ENCODE measurements at regions not wholly inside any gene's neighbourhood (a gene's known extent, or its start where the extent isn't known, plus 50 kb on each side); places are given as distances from the start of the nearest gene placed in this dataset.

DNA sequence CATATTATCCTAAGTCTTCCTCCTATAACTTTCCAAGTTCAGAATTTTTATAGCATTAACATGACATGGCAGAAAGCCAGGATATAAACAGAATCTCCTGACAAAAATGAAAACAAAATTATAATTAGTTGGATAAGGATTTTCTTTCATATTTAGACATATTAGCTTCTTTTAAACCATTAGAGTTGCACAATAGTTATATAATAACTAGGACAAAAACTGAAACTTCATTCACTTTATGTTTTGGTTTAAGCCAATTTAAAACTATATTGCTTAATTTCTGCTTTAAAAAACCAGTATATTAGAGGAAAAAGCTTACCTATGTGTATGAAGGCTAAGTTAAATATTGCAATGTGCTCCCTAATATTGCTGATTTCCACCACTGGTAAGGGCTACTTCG is 254.8 kb downstream of the GPD2 start:
- DNase-seq (ENCODE audit: low spot score) (no peak), ATAC-seq (ENCODE audit: low FRiP score) (no peak)
- no peak for TF ChIP-seq CTCF (IDR thresholded peaks at IDR 0.05)

DNA sequence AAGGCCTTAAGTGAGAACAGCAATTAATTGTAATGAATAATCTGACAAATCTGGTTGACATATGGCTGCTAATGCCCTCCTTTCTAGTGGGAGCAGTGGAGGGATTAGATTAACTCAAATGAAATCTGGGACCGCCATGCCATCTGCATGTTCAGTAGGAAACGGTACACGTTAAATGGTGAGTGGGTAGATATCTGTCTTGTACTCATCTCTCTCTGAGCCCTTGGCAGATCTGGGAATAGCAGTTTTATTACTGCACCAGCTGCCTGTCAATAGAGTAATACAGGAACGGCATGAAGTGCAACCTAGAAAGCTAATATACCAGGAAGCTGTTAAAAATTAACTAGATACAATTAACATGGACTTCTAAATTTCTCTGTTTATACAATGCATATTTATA is 258.8 kb downstream of the GPD2 start:
- DNase-seq (ENCODE audit: low spot score) = no peak
- TF ChIP-seq CTCF (IDR thresholded peaks at IDR 0.05) = no peak
- ATAC-seq (ENCODE audit: low FRiP score) = no peak

GRCh38 chr2:156695595-156695994 is 259.4 kb downstream of the GPD2 start:
- TF ChIP-seq CTCF (IDR thresholded peaks at IDR 0.05) = no peak
- ATAC-seq (ENCODE audit: low FRiP score) (no peak), DNase-seq (ENCODE audit: low spot score) (no peak)

- no peak for TF ChIP-seq CTCF (IDR thresholded peaks at IDR 0.05)
- no peak for ATAC-seq (ENCODE audit: low FRiP score)
Observed at GRCh38 chr2:156697906-156698305, 261.7 kb downstream of the GPD2 start.

DNA sequence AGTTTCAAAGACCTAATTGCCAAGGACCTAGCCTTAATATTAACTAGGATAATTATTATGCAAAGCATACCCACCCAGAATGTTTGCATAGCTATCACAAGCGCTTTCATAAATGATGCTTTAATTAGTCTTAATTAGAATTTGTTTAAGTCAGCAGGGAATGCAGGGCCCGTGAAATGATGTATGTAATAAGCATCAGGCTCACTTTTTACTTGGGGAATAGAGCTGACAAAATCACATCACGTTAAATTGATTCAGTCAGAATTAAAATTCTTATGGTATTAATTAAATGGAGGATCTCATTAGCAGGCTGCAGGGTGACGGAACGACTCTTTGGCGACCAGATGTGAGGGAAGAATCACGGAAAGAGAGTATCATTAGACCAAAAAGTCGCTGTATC is 264.5 kb downstream of the GPD2 start:
- DNase-seq (ENCODE audit: low spot score) = no peak
- no peak for ATAC-seq (ENCODE audit: low FRiP score)
- no peak for TF ChIP-seq CTCF (IDR thresholded peaks at IDR 0.05)

More at GRCh38 chr2:156697906-156698305, 261.7 kb downstream of the GPD2 start:
- DNase-seq (ENCODE audit: low spot score) = no peak

- ATAC-seq (ENCODE audit: low FRiP score) = no peak
- DNase-seq (ENCODE audit: low spot score) = no peak
- no peak for TF ChIP-seq CTCF (IDR thresholded peaks at IDR 0.05)
Observed at GRCh38 chr2:156702541-156702940, 266.4 kb downstream of the GPD2 start.

DNA sequence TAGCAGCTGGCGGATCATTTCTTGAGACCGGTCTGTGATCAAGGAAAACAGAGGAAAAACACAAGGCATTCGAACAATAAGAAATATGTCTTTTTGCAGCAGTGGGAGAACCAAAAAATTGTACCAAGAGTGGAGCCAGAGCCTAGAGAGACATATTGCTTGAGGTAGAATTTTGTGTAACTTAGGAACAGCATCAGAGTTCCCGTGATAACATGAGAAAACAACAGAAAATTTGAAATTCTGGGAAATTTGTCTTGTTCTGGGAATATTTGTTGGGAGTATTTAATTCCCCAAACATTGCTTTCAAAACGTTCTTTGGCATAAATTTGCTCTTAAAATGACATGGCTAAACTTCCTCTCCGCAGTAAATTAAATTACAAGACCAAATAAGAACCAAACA is 267.5 kb downstream of the GPD2 start:
- ATAC-seq (ENCODE audit: low FRiP score) = no peak
- no peak for DNase-seq (ENCODE audit: low spot score)
- no peak for TF ChIP-seq CTCF (IDR thresholded peaks at IDR 0.05)
